ENCODE measurements at regions not wholly inside any gene's neighbourhood (a gene's known extent, or its start where the extent isn't known, plus 50 kb on each side); places are given as distances from the start of the nearest gene placed in this dataset.

DNA sequence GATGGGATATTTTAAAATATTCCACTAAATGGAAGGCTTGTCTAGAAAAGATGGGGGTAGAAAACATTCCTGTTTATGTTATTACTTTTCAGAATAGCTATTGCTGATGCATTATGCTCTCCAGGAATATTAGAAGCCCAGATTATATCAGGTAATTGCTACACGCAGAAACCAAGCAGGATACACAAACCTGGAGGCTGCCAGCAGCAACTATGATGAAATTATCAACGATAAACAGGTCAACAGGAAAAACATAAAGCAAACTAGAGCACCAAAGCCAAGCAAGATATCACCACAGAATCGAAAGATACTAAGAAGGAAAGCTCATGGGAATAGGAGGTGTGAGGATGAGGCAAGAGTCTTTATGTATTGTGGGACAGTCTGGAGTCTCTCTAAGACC lies 113.2 kb upstream of the SPATS2L start:
- Histone ChIP-seq H2AFZ (ENCODE audit: low read length) (no peak overlapping the region), H3K9me2 (ENCODE audit: insufficient read depth, low read length) (no peaks in the 10 kb centered on the region), H3K79me2 (ENCODE audit: insufficient read depth, low read depth, low read length) (no peaks in the 10 kb centered on the region), H4K20me1 (ENCODE audit: insufficient read depth, low read length) (no peaks in the 10 kb centered on the region), H3K27ac (ENCODE audit: low read depth, low read length, poor library complexity, severe bottlenecking) (no peak overlapping the region), H3K4me2 (ENCODE audit: low read length) (no peak overlapping the region), H3K9me3 (ENCODE audit: low read length) (no peaks in the 10 kb centered on the region), H3K4me3 (ENCODE audit: low read depth, low read length, poor library complexity, severe bottlenecking) (no peak overlapping the region), H3K36me3 (ENCODE audit: insufficient read depth, low read length) (no peaks in the 10 kb centered on the region), H3K4me1 (ENCODE audit: insufficient read depth, low read length, poor library complexity, severe bottlenecking) (no peaks in the 10 kb centered on the region)
- intact Hi-C loops (cut with micrococcal nuclease; ENCODE audit: unreplicated experiment): no loop called here
- no peak for TF ChIP-seq EZH2phosphoT487 (IDR thresholded peaks at IDR 0.05; ENCODE audit: borderline replicate concordance, low read depth, low read length)
- TF ChIP-seq, protein P1, sequence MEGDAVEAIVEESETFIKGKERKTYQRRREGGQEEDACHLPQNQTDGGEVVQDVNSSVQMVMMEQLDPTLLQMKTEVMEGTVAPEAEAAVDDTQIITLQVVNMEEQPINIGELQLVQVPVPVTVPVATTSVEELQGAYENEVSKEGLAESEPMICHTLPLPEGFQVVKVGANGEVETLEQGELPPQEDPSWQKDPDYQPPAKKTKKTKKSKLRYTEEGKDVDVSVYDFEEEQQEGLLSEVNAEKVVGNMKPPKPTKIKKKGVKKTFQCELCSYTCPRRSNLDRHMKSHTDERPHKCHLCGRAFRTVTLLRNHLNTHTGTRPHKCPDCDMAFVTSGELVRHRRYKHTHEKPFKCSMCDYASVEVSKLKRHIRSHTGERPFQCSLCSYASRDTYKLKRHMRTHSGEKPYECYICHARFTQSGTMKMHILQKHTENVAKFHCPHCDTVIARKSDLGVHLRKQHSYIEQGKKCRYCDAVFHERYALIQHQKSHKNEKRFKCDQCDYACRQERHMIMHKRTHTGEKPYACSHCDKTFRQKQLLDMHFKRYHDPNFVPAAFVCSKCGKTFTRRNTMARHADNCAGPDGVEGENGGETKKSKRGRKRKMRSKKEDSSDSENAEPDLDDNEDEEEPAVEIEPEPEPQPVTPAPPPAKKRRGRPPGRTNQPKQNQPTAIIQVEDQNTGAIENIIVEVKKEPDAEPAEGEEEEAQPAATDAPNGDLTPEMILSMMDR (conservative IDR thresholded peaks at IDR 0.05; ENCODE audit: low read length): no peak
- ChIA-PET POLR2A (no interaction called here), CTCF (ENCODE audit: unreplicated experiment) (no interaction called here)
- DNase-seq (ENCODE audit: low spot score): no peak
- no TSS peak for BruUV-seq (replicated peaks)

DNA sequence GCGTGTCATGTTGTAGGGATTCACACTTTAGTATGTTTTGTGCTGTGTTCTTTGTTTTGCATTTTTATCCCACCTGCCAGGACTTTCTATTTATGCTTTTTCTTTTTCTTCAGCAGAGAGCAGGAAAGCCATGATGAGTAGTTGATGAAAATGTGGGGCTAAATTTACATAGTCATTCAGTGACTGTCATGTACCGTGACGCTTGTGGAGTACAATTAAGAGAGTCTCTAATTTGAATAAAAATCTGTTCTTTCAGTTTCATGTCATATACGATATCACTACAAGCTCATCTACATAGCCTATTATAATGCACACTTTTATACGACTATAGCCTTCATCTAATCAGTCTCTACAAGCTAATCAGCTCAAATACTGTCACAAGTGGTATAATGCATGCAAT lies 112.7 kb upstream of the SPATS2L start:
- H3K4me3 ChIP-seq (ENCODE audit: low read depth, low read length, poor library complexity, severe bottlenecking): no peak overlapping the region
- no peaks in the 10 kb centered on the region for H3K36me3 ChIP-seq (ENCODE audit: insufficient read depth, low read length)
- no peak overlapping the region for H2AFZ ChIP-seq (ENCODE audit: low read length)
- TF ChIP-seq EZH2phosphoT487 (IDR thresholded peaks at IDR 0.05; ENCODE audit: borderline replicate concordance, low read depth, low read length): no peak
- TF ChIP-seq, protein P1 (conservative IDR thresholded peaks at IDR 0.05; ENCODE audit: low read length): no peak
- no TSS peak for BruUV-seq (replicated peaks)
- no peak overlapping the region for H3K4me2 ChIP-seq (ENCODE audit: low read length)
- no peaks in the 10 kb centered on the region for H4K20me1 ChIP-seq (ENCODE audit: insufficient read depth, low read length)
- POLR2A ChIA-PET: no interaction called here
- H3K9me3 ChIP-seq (ENCODE audit: low read length): no peaks in the 10 kb centered on the region
- no peaks in the 10 kb centered on the region for H3K79me2 ChIP-seq (ENCODE audit: insufficient read depth, low read depth, low read length)
- CTCF ChIA-PET (ENCODE audit: unreplicated experiment): no interaction called here
- H3K27ac ChIP-seq (ENCODE audit: low read depth, low read length, poor library complexity, severe bottlenecking): no peak overlapping the region
- H3K4me1 ChIP-seq (ENCODE audit: insufficient read depth, low read length, poor library complexity, severe bottlenecking): no peaks in the 10 kb centered on the region
- no peaks in the 10 kb centered on the region for H3K9me2 ChIP-seq (ENCODE audit: insufficient read depth, low read length)
- DNase-seq (ENCODE audit: low spot score): no peak
- intact Hi-C loops (cut with micrococcal nuclease; ENCODE audit: unreplicated experiment): no loop called here

DNA sequence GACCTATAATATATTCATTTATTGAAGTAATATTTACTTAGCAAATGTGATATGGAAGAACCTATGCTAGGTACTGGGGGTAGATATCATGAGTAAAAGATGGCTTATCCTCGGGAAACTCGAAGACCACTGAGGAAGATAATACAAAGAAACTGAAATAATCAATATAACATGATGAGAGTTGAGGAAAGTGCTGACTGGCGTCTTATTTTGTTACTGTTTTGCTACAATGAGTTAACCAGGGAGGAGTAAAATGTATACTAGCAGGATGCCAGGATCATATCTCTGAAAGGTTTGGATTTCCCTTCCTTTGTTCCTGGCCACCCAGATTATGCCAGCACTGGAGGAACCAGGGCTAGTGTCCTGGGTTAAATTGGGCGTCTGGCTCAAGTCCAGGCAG lies 111.7 kb upstream of the SPATS2L start:
- intact Hi-C loops (cut with micrococcal nuclease; ENCODE audit: unreplicated experiment): no loop called here
- no peak for TF ChIP-seq EZH2phosphoT487 (IDR thresholded peaks at IDR 0.05; ENCODE audit: borderline replicate concordance, low read depth, low read length)
- TF ChIP-seq, protein P1 (conservative IDR thresholded peaks at IDR 0.05; ENCODE audit: low read length): no peak
- H3K79me2 ChIP-seq (ENCODE audit: insufficient read depth, low read depth, low read length): no peaks in the 10 kb centered on the region
- H3K27ac ChIP-seq (ENCODE audit: low read depth, low read length, poor library complexity, severe bottlenecking): no peak overlapping the region
- ChIA-PET CTCF (ENCODE audit: unreplicated experiment) (no interaction called here), POLR2A (interaction anchor here (0.6 kb wide), 1 partner anchor 158 kb away, joined by 5 read pairs; no protein-coding TSS in a partner anchor)
- H3K4me3 ChIP-seq (ENCODE audit: low read depth, low read length, poor library complexity, severe bottlenecking): no peak overlapping the region
- no peak overlapping the region for H2AFZ ChIP-seq (ENCODE audit: low read length)
- no peaks in the 10 kb centered on the region for H3K9me2 ChIP-seq (ENCODE audit: insufficient read depth, low read length)
- H3K4me1 ChIP-seq (ENCODE audit: insufficient read depth, low read length, poor library complexity, severe bottlenecking): no peaks in the 10 kb centered on the region
- no peak for DNase-seq (ENCODE audit: low spot score)
- no peaks in the 10 kb centered on the region for H4K20me1 ChIP-seq (ENCODE audit: insufficient read depth, low read length)
- H3K9me3 ChIP-seq (ENCODE audit: low read length): no peaks in the 10 kb centered on the region
- no peak overlapping the region for H3K4me2 ChIP-seq (ENCODE audit: low read length)
- no TSS peak for BruUV-seq (replicated peaks)
- H3K36me3 ChIP-seq (ENCODE audit: insufficient read depth, low read length): no peaks in the 10 kb centered on the region

Data from OCI-LY7 (cell line).